Lower lobe of right lung (tissue), 2 donors: ENCODE measurements at regions not wholly inside any gene's neighbourhood (a gene's known extent, or its start where the extent isn't known, plus 50 kb on each side); places are given as distances from the start of the nearest gene placed in this dataset.

ENCODE experiments used
- ATAC-seq, 2 donors: fragments of 200-7000 bp; cut with Tn5 transposase; one replicate each; pipeline ENCODE4 v1.9.1; 2020 to 2022; ENCODE audit warnings: mild to moderate bottlenecking in 2 of 2, moderate library complexity in 2 of 2
- DNase-seq: peaks from one replicate; pipeline ENCODE4 v3.0.0-alpha.2; 2020
- H3K27ac ChIP-seq: fragments of 200-600 bp; one replicate; pipeline ENCODE4 v1.8.0; 2022
- H3K27me3 ChIP-seq: fragments of 200-600 bp; one replicate; pipeline ENCODE4 v1.8.0; 2022; ENCODE audit warnings: low read depth
- H3K36me3 ChIP-seq: fragments of 200-600 bp; one replicate; pipeline ENCODE4 v1.8.0; 2022; ENCODE audit warnings: mild to moderate bottlenecking
- H3K4me1 ChIP-seq: fragments of 200-600 bp; one replicate; pipeline ENCODE4 v1.8.0; 2022
- H3K4me3 ChIP-seq: fragments of 200-600 bp; one replicate; pipeline ENCODE4 v1.8.0; 2022; ENCODE audit warnings: mild to moderate bottlenecking
- H3K9me3 ChIP-seq: fragments of 200-600 bp; one replicate; pipeline ENCODE4 v1.8.0; 2022
- CTCF ChIP-seq: fragments of 200-600 bp; IDR thresholded peaks from one replicate; pipeline ENCODE4 v1.8.0; 2022; ENCODE audit warnings: antibody characterized with exemption, mild to moderate bottlenecking
- intact Hi-C: fragments of 100-400 bp; cut with DNase I; formaldehyde crosslinking; loops from one replicate; pipeline ENCODE4 v1.11.0; 2022
- donor health status: DM: no; HTN: yes; CAD: no; lungs with severe emphysema.

- H3K27ac ChIP-seq, result no peak overlapping the region
- H3K4me1 ChIP-seq, result no peaks in the 10 kb centered on the region
- H3K36me3 ChIP-seq, result no peaks in the 10 kb centered on the region
- ATAC-seq (no peak), DNase-seq (no peak)
- H3K9me3 ChIP-seq, result no peaks in the 10 kb centered on the region
- intact Hi-C loops, result no loop called here
- H3K4me3 ChIP-seq, result no peak overlapping the region
- no peaks in the 10 kb centered on the region for H3K27me3 ChIP-seq
- TF ChIP-seq CTCF, result no peak
Observed at GRCh38 chr3:127097481-127097880, 95.5 kb upstream of the PRR23E start.

- no peak overlapping the region for H3K27ac ChIP-seq
- H3K9me3 ChIP-seq, result no peaks in the 10 kb centered on the region
- no peak for DNase-seq
- no peaks in the 10 kb centered on the region for H3K36me3 ChIP-seq
- no peak for ATAC-seq
- H3K4me3 ChIP-seq, result no peak overlapping the region
- TF ChIP-seq CTCF, result no peak
- no peaks in the 10 kb centered on the region for H3K27me3 ChIP-seq
- intact Hi-C loops, result no loop called here
- no peaks in the 10 kb centered on the region for H3K4me1 ChIP-seq
Observed at GRCh38 chr3:127099982-127100381, 92.9 kb upstream of the PRR23E start.

GRCh38 chr3:127100459-127101410 is 92.2 kb upstream of the PRR23E start:
- ATAC-seq, result no peak
- Histone ChIP-seq H3K36me3 (no peaks in the 10 kb centered on the region), H3K4me1 (no peaks in the 10 kb centered on the region), H3K27me3 (no peaks in the 10 kb centered on the region), H3K27ac (no peak overlapping the region), H3K4me3 (no peak overlapping the region), H3K9me3 (no peaks in the 10 kb centered on the region)
- TF ChIP-seq CTCF, result no peak
- intact Hi-C loops, result no loop called here
- DNase-seq, result no peak

GRCh38 chr3:127101411-127102187 is 91.3 kb upstream of the PRR23E start:
- DNase-seq, result no peak
- intact Hi-C loops, result no loop called here

GRCh38 chr3:127102188-127102520 is 90.8 kb upstream of the PRR23E start:
- no peak for DNase-seq
- H3K27me3 ChIP-seq, result no peaks in the 10 kb centered on the region
- ATAC-seq, result no peak
- intact Hi-C loops, result no loop called here
- H3K36me3 ChIP-seq, result no peaks in the 10 kb centered on the region
- H3K27ac ChIP-seq, result no peak overlapping the region
- no peaks in the 10 kb centered on the region for H3K9me3 ChIP-seq
- H3K4me3 ChIP-seq, result no peak overlapping the region
- TF ChIP-seq CTCF, result no peak
- no peaks in the 10 kb centered on the region for H3K4me1 ChIP-seq

More at GRCh38 chr3:127101411-127102187, 91.3 kb upstream of the PRR23E start:
- H3K27me3 ChIP-seq, result no peaks in the 10 kb centered on the region
- H3K4me3 ChIP-seq, result no peak overlapping the region
- TF ChIP-seq CTCF, result no peak
- H3K9me3 ChIP-seq, result no peaks in the 10 kb centered on the region
- no peak for ATAC-seq
- H3K36me3 ChIP-seq, result no peaks in the 10 kb centered on the region
- H3K4me1 ChIP-seq, result no peaks in the 10 kb centered on the region
- no peak overlapping the region for H3K27ac ChIP-seq
